ENCODE measurements at regions not wholly inside any gene's neighbourhood (a gene's known extent, or its start where the extent isn't known, plus 50 kb on each side); places are given as distances from the start of the nearest gene placed in this dataset.

- no peak for DNase-seq (ENCODE audit: low spot score)
These were observed 309.6 kb upstream of the EDNRB start for GRCh38 chr13:78228211-78228610.

DNA sequence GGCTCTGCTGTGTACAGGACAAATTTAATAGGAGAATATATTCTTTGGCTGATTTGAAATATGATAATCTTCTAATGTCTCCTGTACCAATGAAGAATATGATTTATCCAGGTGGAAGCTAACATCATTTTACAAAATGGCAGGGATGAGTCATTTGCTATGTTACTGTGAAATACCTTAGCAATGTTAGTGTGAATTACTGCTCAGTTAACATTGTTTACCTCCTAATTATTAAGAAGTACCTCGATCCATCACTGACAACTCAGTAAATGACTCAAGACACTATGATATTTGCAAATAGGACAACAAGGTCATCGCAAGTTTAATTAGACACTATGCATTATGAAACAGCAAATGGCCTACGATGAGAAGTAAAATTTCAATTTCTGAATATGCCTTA, 309.1 kb upstream of the EDNRB start:
- DNase-seq (ENCODE audit: low spot score) = no peak

DNA sequence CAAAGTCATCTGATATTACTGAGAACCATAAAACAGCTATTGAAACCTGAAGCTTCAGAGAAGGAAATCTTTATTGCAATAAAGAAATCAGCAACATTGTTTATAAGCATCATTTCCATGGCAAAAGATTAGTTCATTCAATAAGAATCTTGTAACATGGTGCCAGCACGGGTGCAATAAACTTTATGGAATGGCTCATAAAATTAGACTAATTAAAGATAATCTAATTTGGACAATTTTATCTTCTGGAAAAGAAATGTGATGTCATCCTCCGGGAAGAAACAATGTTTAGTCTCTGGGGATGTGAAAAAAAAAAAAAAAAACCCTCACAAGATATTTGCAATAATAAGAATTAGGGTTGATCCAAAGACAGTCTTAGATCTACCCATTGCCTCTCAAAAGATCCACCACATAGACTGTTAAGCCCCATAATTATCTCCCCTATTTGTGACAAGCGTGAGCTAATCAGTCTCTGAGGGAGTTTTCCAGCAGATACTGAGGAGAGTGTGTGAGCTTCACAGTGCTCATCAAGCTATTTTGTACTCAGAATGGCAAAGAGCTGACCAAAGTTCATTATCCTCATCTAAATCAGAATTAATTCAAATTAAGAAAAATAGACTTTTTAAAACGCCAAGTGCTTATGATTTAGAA, 297.0 kb upstream of the EDNRB start:
- DNase-seq (ENCODE audit: low spot score) = no peak

GRCh38 chr13:78201411-78201810, 282.8 kb upstream of the EDNRB start:
- DNase-seq (ENCODE audit: low spot score) = no peak

DNA sequence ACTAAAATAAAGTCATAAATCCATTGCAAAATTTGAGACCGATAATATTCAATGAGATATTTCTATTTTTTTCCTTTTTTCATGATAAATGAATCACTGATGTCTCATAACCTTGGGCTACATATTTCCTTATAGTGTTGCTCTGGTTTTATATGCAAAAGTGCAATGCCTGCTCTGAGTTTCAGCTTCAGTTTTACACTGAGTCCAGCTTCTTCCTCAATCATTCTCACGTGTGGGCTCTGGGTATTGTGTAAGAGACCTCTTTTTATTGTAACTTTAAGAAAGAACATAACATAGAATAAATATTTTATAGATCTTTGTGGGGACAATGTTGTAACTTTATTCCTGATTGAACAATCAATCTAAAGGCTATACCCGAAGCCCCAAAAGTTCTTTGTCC, 280.2 kb upstream of the EDNRB start:
- no peak for DNase-seq (ENCODE audit: low spot score)

- no peak for DNase-seq (ENCODE audit: low spot score)
These were observed 279.8 kb upstream of the EDNRB start for GRCh38 chr13:78198419-78198818.

- no peak for DNase-seq (ENCODE audit: low spot score)
These were observed 278.6 kb upstream of the EDNRB start for GRCh38 chr13:78197231-78197630.

DNA sequence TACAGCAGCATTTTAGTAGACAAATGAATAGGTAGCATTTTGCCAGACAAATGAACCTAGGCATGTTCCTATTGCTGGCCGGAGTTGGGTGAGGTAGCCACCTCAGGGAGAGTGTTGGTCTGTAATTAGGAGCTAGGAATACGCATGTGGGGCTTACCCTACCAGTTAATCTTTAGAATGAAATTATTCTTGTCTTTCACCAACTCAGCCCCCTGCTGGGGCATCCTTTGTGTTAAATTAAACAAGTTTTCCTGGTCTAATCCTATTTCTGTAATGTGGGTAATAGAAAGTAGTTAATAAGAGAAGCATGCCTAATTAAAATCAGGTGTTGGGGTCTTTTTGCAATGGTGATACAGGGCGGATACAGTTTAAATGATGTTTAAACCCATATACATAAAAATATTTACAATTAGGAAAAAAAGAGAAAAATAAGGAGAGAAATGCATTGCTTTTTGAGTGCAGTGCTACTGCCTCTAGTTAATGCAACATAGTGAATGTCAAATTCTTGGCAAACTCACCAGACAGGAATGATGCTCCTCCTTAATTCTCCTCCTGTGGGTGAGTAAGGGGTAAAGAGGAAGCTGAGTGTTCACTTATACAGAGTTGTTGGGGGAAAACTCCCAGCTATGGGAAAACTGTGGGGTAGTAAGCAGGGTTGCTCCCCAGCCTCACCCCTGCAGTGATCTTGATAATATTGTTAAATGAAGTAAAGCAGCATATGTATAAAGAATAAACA, 276.4 kb upstream of the EDNRB start:
- DNase-seq (ENCODE audit: low spot score) = no peak

- DNase-seq (ENCODE audit: low spot score) = no peak
These were observed 275.2 kb upstream of the EDNRB start for GRCh38 chr13:78193846-78194245.

GRCh38 chr13:78192716-78193115, 274.1 kb upstream of the EDNRB start:
- no peak for DNase-seq (ENCODE audit: low spot score)

DNA sequence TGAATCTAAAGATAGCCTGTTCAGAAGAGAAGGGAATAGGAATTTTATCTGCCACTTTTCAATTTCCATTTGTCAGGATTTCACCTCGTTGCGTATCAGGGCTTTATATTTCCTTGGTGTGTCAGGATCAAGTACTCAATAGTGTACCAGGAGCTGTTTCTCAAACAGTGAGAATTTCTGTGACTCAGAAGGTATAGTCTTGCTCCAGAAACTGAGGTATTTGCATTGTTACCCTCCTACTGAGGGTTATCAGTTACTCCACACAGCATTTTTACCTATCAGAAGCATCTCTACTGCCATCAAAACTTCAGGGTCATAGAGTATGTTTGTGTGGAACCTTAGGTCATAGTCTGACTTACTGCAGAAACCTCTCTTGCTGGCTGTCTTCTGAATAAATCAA, 271.7 kb upstream of the EDNRB start:
- no peak for DNase-seq (ENCODE audit: low spot score)

DNA sequence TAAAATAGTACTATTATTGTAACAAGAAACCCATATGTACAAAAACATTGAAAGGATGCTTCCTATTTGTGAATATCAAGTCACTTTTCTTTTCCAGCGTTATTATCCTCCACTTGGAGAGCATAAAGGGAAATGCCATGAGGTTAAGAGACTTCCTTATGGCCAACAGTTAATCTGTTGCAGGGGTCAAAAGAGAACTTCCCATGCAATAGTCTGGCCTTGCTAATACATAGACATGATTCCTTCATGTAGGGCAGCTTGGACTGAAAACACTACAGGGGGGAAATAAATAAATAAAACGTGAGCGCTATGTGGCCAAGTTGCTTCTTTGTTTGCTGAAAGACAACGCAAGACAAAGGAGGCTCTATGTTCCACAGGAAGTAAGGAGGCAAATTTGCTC, 269.1 kb upstream of the EDNRB start:
- no peak for DNase-seq (ENCODE audit: low spot score)

DNA sequence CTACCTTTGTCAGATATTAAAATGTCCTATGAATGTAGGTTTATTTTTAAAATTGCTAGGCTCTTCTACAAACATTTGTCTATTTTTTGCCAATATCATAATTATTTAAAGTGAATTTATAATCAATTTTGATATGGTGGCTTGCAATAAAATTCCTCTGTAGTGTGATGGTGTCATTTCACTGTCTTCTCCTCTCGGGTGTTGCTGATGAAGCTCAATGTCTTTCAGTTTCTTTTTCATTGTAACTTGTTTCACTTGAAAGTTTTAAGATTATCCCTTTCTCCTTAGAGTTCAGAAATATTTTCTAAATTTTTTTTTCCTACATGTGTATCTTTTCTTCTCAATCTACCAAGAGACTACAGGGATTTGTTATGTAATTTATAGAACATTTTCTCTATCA, 267.1 kb upstream of the EDNRB start:
- no peak for DNase-seq (ENCODE audit: low spot score)

DNA sequence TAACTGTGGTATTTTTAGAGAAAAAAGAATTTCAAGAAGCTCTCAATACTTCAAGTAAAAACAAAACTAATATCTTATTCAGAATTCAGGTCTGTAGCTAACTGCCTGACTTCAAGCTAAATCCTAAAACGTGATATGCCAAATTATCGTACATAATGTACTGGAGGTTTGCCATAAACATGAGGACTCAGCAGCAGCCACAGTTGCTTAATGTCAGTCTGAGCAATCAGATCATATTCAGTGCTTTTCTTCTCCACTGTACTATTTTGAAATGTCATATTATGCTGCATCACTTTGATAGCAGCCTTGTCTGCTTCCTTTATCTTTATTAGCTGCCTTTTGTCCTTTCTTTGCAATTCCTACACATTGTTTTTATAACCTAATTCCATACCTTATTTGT, 265.1 kb upstream of the EDNRB start:
- DNase-seq (ENCODE audit: low spot score) = no peak

DNA sequence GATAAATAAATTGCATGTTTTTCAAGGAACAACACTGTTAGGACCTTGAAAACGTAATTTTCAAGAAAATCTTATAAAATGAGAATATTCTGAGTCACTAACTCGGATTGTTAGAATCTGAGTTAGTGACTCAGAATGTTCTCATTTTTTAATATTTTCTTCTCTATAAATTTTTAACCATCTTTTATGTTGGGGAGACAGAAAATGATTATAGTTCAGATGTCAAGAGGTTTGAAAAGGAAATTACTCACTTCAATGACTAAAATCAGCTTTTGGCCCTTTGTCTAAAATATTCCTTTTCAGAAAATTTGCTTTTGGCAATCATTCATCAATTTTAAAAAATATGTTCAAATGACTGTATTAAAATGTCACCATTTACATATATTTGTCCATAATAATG, 264.2 kb upstream of the EDNRB start:
- DNase-seq (ENCODE audit: low spot score) = no peak

DNA sequence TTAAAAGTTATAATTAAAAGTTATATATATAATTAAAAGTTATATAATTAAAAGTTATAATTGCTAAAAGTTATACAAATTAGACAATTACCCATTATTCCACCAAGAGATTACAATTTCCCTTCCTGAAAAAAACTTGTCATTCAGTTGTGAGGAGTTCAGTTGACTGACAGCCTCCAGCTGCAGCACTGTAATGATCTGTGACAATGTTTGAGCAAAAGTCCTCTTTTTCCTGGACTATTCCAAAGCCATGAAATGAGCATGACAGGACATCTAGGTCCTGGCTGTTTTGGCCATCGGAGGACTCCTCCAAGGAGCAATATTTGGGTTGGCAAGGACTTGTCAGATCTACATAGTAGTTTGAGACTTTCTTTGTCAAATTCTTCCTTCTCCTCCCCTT, 258.7 kb upstream of the EDNRB start:
- no peak for DNase-seq (ENCODE audit: low spot score)

GRCh38 chr13:78176880-78177279, 258.2 kb upstream of the EDNRB start:
- DNase-seq (ENCODE audit: low spot score) = no peak

- DNase-seq (ENCODE audit: low spot score) = no peak
These were observed 250.8 kb upstream of the EDNRB start for GRCh38 chr13:78169386-78169785.

- DNase-seq (ENCODE audit: low spot score) = no peak
These were observed 250.3 kb upstream of the EDNRB start for GRCh38 chr13:78168981-78169380.

GRCh38 chr13:78161266-78161665, 242.6 kb upstream of the EDNRB start:
- DNase-seq (ENCODE audit: low spot score) = no peak

GRCh38 chr13:78160793-78161192, 242.2 kb upstream of the EDNRB start:
- DNase-seq (ENCODE audit: low spot score) = no peak

DNA sequence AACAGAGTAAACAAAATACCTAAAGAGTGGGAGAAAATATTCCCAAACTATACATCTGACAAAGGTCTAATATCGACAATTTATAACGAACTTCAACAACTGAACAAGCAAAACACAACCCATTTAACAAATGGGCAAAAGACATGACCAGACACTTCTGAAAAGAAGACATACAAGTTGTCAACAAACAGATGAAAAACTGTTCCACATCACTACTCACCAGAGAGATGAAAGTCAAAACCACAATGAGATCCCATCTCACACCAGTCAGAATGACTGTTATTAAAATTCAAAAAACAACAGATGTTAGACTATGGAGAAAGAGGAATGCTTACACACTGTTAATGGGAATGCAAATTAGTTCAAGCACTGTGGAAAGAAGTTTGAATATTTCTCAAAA, 233.8 kb upstream of the EDNRB start:
- no peak for DNase-seq (ENCODE audit: low spot score)

DNA sequence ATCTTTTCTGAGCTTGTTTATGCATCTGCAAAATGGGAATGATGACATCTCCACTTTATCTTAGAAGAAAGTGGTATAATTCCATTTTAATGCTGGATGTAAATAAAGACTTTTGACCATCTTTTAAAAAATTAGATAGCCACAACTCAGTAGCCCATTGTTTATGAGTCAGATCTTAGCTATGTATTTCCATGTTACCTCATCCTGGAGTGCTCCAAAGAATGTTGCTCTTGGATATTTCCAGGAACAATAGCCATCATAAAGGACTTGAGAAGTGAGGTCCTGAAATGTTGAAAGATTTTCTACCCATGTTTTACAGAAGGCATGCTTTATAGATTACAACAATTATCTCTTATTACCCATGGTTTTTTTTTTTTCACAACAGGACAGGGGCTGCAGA, 229.3 kb upstream of the EDNRB start:
- no peak for DNase-seq (ENCODE audit: low spot score)

GRCh38 chr13:78145276-78145675, 226.6 kb upstream of the EDNRB start:
- no peak for DNase-seq (ENCODE audit: low spot score)
